ENCODE measurements at regions not wholly inside any gene's neighbourhood (a gene's known extent, or its start where the extent isn't known, plus 50 kb on each side); places are given as distances from the start of the nearest gene placed in this dataset.

- Histone ChIP-seq H4K20me1 (ENCODE audit: insufficient read depth, low read length) (no peaks in the 10 kb centered on the region), H3K36me3 (ENCODE audit: insufficient read depth, low read length) (no peaks in the 10 kb centered on the region), H3K79me2 (ENCODE audit: insufficient read depth, low read depth, low read length) (no peaks in the 10 kb centered on the region), H3K9me3 (ENCODE audit: low read length) (no peaks in the 10 kb centered on the region), H3K4me2 (ENCODE audit: low read length) (no peak overlapping the region), H3K9me2 (ENCODE audit: insufficient read depth, low read length) (no peaks in the 10 kb centered on the region), H2AFZ (ENCODE audit: low read length) (no peak overlapping the region), H3K4me1 (ENCODE audit: insufficient read depth, low read length, poor library complexity, severe bottlenecking) (no peaks in the 10 kb centered on the region), H3K27ac (ENCODE audit: low read depth, low read length, poor library complexity, severe bottlenecking) (no peak overlapping the region), H3K4me3 (ENCODE audit: low read depth, low read length, poor library complexity, severe bottlenecking) (no peak overlapping the region)
- POLR2A ChIA-PET, result interaction anchor here (0.6 kb wide), 1 partner anchor 959 kb away, joined by 3 read pairs; no protein-coding TSS in a partner anchor
- intact Hi-C loops (cut with micrococcal nuclease; ENCODE audit: unreplicated experiment), result no loop called here
- no peak for DNase-seq (ENCODE audit: low spot score)
- BruUV-seq (replicated peaks), result no TSS peak
- CTCF ChIA-PET (ENCODE audit: unreplicated experiment), result no interaction called here
- no peak for TF ChIP-seq CTCF (conservative IDR thresholded peaks at IDR 0.05; ENCODE audit: low read length)
- TF ChIP-seq EZH2phosphoT487 (IDR thresholded peaks at IDR 0.05; ENCODE audit: borderline replicate concordance, low read depth, low read length), result no peak
Observed at GRCh38 chr10:124296121-124296812, 122.5 kb downstream of the OAT start.

DNA sequence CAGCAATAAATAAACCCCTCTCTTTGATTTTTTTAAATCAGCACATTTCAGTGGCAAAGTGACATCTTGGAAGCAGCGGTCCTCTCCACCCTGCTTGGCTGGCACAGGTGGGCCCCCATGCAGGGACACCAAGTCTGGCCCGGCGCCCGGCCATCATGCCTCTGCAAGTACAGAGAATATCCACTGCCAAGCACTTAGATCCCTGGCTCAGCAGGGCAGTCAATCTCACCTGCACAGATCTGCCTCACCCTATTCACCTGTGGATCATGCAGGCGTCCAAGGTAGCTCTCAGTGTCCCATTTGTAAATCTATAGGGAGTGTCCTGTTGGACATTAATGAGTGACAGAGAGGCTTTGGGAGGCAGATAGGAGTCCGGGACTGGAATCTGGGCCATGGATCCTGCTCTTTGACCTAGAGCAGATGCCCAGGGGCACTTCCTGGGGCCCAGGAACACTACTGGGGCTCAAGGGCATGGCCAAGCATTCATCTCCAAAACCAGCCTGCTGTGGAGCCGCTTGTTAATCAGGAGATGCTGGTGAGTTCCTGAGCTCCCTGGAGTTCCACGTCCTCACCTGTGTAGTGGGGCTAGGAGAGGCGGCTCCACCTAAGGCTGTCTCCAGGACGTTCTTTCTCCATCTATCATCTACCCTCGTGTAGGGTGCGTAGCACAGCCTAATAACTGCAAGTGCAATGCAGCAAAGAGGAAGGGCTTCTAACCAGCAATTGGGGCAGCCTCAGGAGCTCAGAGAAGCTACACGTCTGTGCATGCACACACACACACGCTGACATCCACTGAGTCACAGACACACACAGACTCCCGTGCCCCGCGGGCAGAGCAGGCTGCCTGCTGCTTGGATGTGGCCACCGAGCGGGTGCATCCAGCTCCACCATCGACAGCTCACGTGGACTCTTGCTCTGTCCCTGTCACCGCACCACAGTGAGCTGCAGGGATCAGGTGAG is 123.6 kb downstream of the OAT start:
- ChIA-PET CTCF (ENCODE audit: unreplicated experiment) (no interaction called here), POLR2A (no interaction called here)
- Histone ChIP-seq H3K27ac (ENCODE audit: low read depth, low read length, poor library complexity, severe bottlenecking) (no peak overlapping the region), H3K4me2 (ENCODE audit: low read length) (no peak overlapping the region), H3K9me3 (ENCODE audit: low read length) (no peaks in the 10 kb centered on the region), H3K4me1 (ENCODE audit: insufficient read depth, low read length, poor library complexity, severe bottlenecking) (no peaks in the 10 kb centered on the region), H3K36me3 (ENCODE audit: insufficient read depth, low read length) (no peaks in the 10 kb centered on the region), H4K20me1 (ENCODE audit: insufficient read depth, low read length) (no peaks in the 10 kb centered on the region), H2AFZ (ENCODE audit: low read length) (no peak overlapping the region), H3K9me2 (ENCODE audit: insufficient read depth, low read length) (no peaks in the 10 kb centered on the region), H3K4me3 (ENCODE audit: low read depth, low read length, poor library complexity, severe bottlenecking) (no peak overlapping the region), H3K79me2 (ENCODE audit: insufficient read depth, low read depth, low read length) (no peaks in the 10 kb centered on the region)
- intact Hi-C loops (cut with micrococcal nuclease; ENCODE audit: unreplicated experiment), result no loop called here
- DNase-seq (ENCODE audit: low spot score), result no peak
- no TSS peak for BruUV-seq (replicated peaks)
- TF ChIP-seq EZH2phosphoT487 (IDR thresholded peaks at IDR 0.05; ENCODE audit: borderline replicate concordance, low read depth, low read length), result no peak
- TF ChIP-seq CTCF (conservative IDR thresholded peaks at IDR 0.05; ENCODE audit: low read length), result no peak
